HL-60 (cell line): ENCODE measurements at regions not wholly inside any gene's neighbourhood (a gene's known extent, or its start where the extent isn't known, plus 50 kb on each side); places are given as distances from the start of the nearest gene placed in this dataset.

Source experiments
- GABPA ChIP-seq: IDR thresholded peaks from 2 replicates; pipeline ENCODE4 v1.6.1; 2012; ENCODE audit warnings: low read depth
- POLR2AphosphoS5 ChIP-seq: IDR thresholded peaks from 2 replicates; pipeline ENCODE4 v1.6.1; 2012; ENCODE audit warnings: low read depth
- TF ChIP-seq, protein P1 (sequence below): IDR thresholded peaks from one replicate; pipeline ENCODE4 v1.5.1; 2011; ENCODE audit warnings: low read length, control low read depth, inconsistent platforms; ENCODE audit not compliant: insufficient read depth
- TF ChIP-seq, protein P2 (sequence below): IDR thresholded peaks from 2 replicates; pipeline ENCODE4 v1.6.1; 2012; ENCODE audit warnings: low read depth; ENCODE audit not compliant: insufficient replicate concordance

DNA sequence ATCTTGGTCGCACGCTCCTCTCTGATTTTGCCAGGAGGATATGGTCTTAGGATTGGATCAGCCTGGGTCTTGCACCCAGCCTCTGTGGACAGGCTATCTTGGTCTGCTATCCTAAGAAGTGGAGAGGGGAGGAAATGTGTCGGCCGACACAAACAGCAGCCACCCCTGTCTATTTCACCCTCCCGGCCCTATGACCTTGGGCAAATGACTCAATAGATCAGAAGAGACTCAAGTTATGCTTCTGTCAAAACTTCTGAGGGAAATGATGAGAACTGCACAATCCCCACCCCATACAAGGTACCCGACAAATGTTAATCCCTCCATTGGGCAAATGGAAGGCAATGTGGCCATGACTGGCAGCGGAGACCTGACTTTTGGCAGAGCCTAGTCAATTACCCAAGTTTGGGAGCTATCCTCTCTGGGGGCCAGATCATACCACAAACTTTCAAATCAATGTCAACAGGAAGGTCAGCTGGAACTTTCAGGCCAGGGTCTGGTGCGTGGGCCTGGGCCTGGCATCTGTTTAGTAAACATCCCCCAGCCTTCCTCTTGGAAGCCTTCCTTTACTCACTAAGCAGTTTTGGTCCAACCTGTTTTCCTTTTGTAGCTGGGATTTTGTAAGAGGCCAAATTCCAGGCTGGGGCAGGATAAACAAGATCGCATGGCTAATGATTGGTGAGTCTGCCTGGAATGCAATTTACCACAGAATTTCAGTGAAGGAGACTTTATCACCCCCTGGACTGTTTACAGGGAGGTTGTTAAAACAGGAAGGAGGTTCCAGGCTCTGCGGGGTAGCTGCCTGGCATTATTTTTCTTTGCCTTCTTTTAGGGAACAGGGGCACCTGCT, 64.2 kb upstream of the CPEB4 start:
- TF ChIP-seq, protein P1, sequence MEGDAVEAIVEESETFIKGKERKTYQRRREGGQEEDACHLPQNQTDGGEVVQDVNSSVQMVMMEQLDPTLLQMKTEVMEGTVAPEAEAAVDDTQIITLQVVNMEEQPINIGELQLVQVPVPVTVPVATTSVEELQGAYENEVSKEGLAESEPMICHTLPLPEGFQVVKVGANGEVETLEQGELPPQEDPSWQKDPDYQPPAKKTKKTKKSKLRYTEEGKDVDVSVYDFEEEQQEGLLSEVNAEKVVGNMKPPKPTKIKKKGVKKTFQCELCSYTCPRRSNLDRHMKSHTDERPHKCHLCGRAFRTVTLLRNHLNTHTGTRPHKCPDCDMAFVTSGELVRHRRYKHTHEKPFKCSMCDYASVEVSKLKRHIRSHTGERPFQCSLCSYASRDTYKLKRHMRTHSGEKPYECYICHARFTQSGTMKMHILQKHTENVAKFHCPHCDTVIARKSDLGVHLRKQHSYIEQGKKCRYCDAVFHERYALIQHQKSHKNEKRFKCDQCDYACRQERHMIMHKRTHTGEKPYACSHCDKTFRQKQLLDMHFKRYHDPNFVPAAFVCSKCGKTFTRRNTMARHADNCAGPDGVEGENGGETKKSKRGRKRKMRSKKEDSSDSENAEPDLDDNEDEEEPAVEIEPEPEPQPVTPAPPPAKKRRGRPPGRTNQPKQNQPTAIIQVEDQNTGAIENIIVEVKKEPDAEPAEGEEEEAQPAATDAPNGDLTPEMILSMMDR = no peak
- TF ChIP-seq GABPA (no peak), POLR2AphosphoS5 (no peak)
- TF ChIP-seq, protein P2, sequence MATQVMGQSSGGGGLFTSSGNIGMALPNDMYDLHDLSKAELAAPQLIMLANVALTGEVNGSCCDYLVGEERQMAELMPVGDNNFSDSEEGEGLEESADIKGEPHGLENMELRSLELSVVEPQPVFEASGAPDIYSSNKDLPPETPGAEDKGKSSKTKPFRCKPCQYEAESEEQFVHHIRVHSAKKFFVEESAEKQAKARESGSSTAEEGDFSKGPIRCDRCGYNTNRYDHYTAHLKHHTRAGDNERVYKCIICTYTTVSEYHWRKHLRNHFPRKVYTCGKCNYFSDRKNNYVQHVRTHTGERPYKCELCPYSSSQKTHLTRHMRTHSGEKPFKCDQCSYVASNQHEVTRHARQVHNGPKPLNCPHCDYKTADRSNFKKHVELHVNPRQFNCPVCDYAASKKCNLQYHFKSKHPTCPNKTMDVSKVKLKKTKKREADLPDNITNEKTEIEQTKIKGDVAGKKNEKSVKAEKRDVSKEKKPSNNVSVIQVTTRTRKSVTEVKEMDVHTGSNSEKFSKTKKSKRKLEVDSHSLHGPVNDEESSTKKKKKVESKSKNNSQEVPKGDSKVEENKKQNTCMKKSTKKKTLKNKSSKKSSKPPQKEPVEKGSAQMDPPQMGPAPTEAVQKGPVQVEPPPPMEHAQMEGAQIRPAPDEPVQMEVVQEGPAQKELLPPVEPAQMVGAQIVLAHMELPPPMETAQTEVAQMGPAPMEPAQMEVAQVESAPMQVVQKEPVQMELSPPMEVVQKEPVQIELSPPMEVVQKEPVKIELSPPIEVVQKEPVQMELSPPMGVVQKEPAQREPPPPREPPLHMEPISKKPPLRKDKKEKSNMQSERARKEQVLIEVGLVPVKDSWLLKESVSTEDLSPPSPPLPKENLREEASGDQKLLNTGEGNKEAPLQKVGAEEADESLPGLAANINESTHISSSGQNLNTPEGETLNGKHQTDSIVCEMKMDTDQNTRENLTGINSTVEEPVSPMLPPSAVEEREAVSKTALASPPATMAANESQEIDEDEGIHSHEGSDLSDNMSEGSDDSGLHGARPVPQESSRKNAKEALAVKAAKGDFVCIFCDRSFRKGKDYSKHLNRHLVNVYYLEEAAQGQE = no peak
